ENCODE measurements at regions not wholly inside any gene's neighbourhood (a gene's known extent, or its start where the extent isn't known, plus 50 kb on each side); places are given as distances from the start of the nearest gene placed in this dataset.
"Not testable (repeated sequence)": the region's sequence is repeated elsewhere in the genome, so short reads cannot be mapped to it uniquely, and the experiment has no call there.

GRCh38 chr10:15421875-15422274 is 50.8 kb upstream of the FAM171A1 start:
- TF ChIP-seq CTCF (conservative IDR thresholded peaks at IDR 0.05); ZFX (IDR thresholded peaks at IDR 0.05): not testable (repeated sequence)
